GM21786 (cell line): ENCODE measurements at regions not wholly inside any gene's neighbourhood (a gene's known extent, or its start where the extent isn't known, plus 50 kb on each side); places are given as distances from the start of the nearest gene placed in this dataset.
A peak's percentile ranks its signal among the peaks of the same experiment; 100 is the strongest.

Experiments used
- ATAC-seq: cut with Tn5 transposase; IDR thresholded peaks from one replicate; pipeline ENCODE4 v1.9.1; 2021; ENCODE audit not compliant: unreplicated experiment

DNA sequence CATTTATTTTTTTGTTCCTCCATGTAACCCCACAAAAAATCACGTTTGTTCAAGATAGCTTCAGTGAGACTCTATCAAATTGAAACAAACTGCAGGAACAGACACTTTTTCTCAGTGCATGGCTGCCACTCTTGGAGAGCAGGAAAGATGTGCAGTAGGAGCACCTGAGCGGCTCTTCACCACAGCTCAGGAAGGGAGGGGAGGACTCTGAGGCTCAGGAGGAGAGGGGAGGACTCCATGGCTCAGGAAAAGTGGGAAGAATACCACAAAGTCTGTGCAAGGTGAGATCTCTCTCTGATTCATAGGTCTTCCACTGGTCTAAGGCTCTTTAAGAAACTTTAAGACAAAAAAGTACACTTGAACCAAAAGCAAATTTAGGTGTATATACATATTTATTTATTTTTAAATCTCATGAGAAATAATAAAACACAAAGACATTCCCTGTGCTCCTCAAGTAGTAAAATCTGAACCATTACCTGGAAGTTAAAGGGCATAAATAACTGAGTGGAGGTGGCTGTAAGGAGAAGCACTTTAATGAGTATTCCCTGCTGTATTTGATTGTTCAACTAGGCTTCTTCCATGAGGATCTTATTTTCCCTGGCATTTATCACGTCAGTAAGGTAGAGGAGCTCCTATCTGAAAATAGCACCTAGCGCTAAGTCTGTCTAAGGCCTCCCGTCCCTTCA is 69.2 kb upstream of the CCN6 start:
- ATAC-seq = no peak

DNA sequence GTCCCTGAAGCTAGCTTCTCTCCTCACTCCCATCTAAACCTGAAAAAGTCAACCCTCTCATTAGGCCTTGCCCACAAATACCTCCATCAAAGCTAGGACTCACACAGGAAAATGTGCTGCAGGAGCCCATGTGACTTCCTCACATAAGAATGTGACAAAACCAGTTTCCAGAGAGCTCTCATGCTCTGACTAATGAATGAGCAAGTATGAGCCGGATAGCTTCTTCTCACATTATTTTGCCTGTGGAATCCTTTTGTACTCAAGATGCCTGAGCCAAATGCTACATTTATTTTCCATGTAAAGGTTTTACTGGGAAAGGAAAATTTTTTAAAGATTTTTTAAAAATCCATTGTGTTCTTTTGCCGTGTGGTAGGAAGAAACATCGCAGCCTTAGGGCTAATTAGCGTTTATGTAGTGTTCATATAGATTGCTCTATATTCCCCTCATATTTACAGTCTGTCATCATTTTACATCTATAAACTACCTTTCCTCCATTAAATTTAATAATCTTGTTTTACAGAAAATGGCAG is 68.6 kb upstream of the CCN6 start:
- no peak for ATAC-seq

DNA sequence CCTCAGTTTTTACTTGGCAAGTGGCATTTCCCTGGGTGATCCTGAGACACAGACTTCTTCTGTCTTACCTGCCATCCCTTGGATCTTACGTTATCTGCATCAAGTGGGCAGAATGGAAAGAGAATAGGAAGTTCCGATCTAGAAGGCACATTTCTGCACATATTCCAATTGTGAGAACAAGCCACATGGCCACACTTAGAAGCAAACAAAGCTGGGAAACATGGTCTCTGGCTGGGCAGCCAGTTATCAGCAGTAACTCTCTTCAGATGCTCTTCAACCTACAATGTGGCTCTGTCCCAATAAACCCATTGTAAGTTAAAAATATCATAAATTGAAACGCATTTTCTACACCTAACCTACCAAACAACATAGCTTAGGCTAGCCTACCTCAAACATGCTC is 67.3 kb upstream of the CCN6 start:
- ATAC-seq = no peak

DNA sequence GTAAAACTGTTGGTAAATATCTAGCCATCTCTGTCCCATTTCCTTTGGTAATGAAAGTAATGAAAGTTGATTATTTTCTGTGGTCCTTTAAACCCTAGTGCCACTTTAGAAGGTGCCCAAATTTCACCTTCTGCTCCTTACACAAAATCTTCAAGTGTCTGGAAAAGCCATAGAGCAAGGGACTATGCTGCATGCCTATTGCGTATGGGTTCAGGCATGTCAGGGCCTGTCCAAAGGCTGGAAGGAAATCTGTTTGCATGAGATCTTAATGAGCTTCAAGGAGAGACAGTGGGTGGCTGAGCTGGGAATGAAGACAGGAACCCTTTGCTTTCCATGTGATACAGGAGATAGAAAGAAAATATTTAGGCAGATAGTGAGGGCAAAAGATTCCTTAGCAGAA is 66.6 kb upstream of the CCN6 start:
- no peak for ATAC-seq

DNA sequence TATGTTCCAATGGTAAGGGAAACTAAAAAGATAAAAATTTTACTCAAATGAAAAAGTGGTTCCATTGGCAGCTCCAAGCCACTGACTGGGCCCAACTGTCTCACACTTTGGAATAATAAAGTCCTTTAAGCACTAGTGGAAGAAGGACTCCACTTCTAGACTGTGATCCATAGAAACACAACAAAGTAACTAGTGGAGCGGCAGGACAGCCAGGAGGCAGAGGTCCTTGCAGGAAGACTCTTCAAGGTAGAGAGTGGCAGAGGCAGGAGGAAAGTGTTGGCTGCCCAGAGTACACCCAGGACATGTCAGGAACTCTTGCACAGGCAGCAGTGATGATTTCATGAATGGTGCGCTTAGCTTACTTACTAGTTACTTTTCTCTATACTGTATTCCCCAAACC is 65.0 kb upstream of the CCN6 start:
- no peak for ATAC-seq

DNA sequence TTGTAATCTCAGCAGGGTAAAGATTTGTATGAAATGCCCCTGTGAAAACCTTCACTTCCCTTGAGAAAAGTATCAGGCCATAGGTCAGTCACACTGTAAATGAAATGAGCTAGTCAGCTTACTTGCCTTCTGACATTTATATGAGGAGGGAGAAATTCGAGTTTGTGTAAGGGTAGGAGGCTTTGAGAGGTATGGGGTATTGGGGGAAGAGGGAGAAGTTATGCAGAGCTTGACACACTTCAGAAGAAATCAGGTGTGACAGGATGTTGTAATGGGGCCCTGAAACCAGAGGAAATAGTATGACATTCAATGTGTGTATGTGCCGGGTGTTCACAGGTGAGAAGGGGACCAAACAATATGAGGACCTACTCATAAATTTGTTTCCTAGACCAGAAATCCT is 64.2 kb upstream of the CCN6 start:
- peak; percentile 72 for ATAC-seq

DNA sequence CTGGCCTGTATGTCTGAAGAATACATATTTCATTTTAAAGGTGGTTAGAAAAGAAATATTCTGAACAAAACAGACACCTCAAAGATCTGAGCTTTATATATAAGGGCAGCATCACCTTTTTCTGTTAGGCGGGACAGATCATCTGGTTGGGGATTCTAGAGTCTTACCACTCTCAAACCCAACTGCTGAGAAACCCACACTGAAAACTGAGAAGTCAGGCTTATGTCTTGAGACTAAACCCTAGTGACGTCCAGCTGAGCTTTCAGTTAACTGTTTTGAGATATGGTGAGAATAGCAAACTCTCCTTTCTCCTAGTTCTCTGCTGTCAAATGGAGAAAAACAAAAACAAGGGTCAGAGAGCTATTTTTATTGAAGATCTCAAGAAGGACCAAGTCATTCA is 63.7 kb upstream of the CCN6 start:
- peak; percentile 50 for ATAC-seq

DNA sequence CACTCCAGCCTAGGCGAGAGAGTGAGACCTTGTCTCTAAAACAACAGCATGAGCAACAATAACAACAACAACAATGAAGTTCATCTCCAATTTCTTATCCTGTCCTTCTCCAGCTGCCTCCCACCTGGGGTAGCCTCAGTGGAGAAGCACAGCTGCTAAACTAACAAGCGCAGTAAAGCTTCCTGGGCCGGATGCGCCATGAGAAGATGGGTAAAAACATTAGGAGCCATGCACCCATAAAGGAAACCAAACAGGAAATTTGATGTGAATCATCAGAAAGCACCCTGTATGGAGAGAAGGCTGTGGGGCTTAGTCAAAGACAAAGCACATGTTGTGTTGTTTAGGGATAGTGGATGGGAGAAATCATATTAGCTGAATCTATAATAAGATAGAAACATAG is 61.1 kb upstream of the CCN6 start:
- peak; percentile 36 for ATAC-seq

DNA sequence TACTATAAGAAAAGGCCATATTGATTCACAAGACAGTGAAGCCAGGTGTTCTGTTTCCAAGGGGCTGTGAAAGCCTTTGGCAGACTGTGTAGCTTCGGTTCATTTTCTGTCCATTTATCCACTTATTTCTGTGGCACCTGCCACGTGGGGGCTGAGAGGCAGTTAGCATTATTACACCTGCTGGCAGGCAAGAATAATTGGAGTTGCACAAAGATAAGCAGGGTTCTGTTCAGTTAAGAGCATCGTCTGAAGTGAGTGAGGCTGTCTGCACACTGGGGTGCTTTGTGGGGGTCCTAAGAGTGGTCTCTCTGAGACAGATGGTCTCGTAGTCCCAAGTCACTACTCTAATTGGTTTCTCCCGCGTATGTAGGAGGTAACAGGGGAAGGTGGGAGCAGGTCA is 60.6 kb upstream of the CCN6 start:
- ATAC-seq = no peak

DNA sequence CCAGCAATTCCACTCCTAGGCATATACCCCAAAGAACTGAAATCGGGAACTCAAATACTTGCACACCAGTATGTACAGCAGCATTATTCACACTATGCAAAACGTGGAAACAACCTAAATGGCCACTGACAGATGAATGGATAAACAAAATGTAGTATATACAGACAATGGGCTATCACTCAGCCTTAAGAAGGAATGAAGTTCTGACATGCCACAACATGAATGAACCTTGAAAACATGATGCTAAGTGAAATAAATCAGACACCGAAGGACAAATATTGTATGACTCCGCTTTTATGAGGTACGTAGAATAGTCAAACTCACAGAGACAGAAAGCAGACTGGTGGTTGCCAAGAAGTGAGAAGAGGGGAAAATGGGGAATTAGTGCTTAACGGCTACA is 59.1 kb upstream of the CCN6 start:
- ATAC-seq = no peak

DNA sequence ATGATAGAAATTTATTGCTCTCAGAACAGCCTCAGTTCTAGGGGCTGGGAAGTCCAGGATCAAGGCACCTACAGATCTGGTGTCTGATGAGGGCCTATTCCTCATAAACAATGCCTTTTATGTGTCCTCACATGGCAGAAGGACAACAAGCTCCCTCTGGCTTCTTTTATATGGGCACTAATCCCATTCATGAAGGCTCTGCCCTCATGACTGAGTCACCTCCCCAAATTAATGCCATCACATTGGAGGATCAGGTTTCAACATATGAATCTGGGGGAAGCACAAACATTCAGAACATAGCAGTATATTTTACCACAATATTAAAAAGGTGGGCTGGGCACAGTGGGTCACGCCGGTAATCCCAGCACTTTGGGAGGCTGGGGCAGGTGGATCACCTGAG is 58.5 kb upstream of the CCN6 start:
- ATAC-seq = no peak

DNA sequence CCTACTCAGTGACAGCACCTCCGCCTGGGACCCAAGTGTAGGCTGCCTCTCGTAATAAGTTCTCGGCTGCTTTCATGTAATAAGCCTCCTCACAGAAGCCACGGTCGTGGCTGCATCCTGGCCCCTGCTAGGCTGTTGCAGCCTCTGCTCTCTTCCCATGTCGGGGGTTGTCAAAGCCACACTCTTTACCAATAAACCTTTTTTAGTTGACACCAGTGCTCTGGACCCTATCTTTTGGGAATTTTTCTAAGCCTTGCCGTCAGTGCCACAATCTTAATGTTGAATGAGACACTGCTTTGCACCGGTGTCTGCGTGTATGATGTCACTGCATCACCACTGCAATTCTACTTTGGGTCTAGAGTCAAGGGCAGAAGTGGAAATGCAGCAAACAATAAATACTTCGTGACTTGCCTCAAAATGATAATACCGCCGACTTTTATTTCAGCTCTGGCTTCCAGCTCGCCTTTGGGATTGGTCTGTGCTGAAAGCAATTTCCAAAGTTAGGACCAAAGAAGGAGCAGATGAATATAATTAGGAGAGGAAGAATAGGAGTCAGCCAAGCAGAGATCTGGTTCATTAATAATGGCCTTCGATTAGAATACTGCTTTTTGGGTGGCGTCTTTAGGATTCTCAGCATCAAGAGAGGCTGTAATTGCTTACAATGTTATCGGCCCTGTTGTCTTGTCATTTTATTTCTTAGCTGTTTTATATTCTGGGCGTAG is 57.6 kb upstream of the CCN6 start:
- no peak for ATAC-seq

DNA sequence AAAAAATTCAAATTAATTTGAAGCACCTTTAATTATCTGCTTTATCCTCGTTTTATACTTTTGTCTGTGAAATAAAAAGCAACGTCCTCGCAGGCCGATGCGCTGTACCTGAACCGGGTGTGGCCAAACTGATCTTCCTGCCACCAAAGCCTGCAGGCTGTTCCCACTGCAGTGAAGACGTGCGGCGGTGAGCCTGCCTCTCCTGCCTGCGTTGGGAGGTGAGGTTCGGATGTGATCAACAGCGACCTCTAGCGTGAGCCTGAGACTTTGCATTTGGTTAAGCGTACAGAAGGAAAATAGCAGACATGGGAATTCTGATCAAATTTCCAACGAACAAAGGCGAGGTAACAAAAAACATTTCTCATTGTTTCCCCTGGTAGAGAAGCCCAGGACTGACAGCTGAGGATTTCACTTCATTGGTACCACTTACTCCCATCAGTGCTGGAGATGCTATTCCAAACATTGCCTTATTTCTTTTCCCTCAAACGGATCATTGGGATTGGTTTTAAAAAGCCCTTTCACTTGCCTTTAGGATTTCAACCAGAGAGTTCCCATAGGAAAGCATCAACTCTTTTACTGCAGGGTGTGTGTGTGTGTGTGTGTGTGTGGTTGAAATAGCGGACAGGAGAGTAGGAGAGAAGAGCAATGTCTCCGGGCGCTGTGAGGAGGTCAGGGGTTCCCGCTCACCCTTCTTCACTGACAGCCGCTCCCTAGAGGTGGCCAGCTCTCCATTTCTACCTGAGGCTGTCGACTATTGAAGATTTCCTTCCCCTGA is 56.6 kb upstream of the CCN6 start:
- ATAC-seq = peak; percentile 61

DNA sequence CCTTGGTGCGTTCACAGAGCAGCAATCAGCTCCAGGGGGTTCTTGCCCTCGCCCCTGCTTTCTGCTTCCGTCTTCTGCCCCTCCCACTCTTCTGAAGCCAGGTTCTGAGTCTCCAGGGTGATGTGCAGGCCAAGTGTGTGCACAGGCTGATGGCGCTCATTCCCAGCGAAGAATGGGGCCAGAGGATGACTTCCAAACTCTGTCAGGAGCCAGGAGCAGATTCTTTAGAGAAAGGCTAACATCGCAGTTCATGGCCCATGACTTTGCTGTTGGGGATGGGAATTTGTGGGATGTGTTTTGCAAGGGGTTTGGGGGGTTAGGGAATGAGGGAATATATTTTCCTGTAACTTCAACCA is 56.1 kb upstream of the CCN6 start:
- ATAC-seq = no peak

DNA sequence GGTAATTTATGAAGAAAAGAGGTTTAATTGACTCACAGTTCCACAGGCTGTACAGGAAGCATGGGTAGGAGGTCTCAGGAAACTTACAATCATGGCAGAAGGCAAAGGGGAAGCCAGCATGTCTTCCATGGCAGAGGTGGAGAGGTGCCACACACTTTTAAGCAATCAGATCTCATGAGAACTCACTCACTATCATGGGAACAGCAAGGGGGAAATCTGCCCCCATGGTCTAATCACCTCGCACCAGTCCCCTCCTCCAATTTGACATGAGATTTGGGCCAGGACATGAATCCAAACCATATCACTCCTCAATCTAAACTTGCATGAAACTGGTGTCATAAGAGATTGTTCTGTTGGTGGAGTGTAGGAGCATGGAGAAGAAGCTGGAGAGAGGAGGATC is 51.6 kb upstream of the CCN6 start:
- no peak for ATAC-seq
